HepG2 (cell line): ENCODE measurements at regions not wholly inside any gene's neighbourhood (a gene's known extent, or its start where the extent isn't known, plus 50 kb on each side); places are given as distances from the start of the nearest gene placed in this dataset.

ENCODE experiments used
- FOXA1 ChIP-seq, 2 experiments: fragments of 450-650 bp in 1 of 2; sonication (generic) in 1 of 2; formaldehyde crosslinking in 1 of 2; IDR thresholded peaks; 2 replicates each; pipeline versions ENCODE4 v1.4.0 to v1.6.1; 2016 to 2020; ENCODE audit warnings: missing genetic modification reagents in 1 of 2
- FOXP4 ChIP-seq: sonication (generic); formaldehyde crosslinking; IDR thresholded peaks from 2 replicates; pipeline ENCODE4 v1.4.0; 2020; ENCODE audit warnings: missing genetic modification reagents
- GABPA ChIP-seq, 2 experiments: IDR thresholded peaks; 2 replicates each; pipeline ENCODE4 v1.6.1; 2011 to 2016; ENCODE audit warnings: low read depth in 2 of 2, low read length in 1 of 2, missing biosample characterization in 1 of 2, missing genetic modification characterization in 1 of 2
- NCOA5 ChIP-seq: sonication (generic); formaldehyde crosslinking; IDR thresholded peaks from 2 replicates; pipeline ENCODE4 v1.4.0; 2020; ENCODE audit warnings: missing genetic modification reagents
- SMAD3 ChIP-seq: sonication (generic); formaldehyde crosslinking; IDR thresholded peaks from 2 replicates; pipeline ENCODE4 v1.4.0; 2020; ENCODE audit warnings: missing genetic modification reagents
- ZNF354B ChIP-seq: sonication (generic); formaldehyde crosslinking; IDR thresholded peaks from 2 replicates; pipeline ENCODE4 v1.8.0; 2022; ENCODE audit warnings: mild to moderate bottlenecking, missing genetic modification reagents

GRCh38 chr20:24227600-24227999 is 239.0 kb upstream of the GGTLC1 start:
- TF ChIP-seq NCOA5 (CRISPR knock-in tag) (no peak), FOXP4 (CRISPR knock-in tag) (no peak), GABPA (IDR thresholded peaks at IDR 0.05; ENCODE audit: low read depth, low read length) (no peak), GABPA (CRISPR knock-in tag; IDR thresholded peaks at IDR 0.05; ENCODE audit: low read depth) (no peak), FOXA1 (IDR thresholded peaks at IDR 0.05) (no peak), FOXA1 (CRISPR knock-in tag; IDR thresholded peaks at IDR 0.05) (no peak), ZNF354B (CRISPR knock-in tag) (no peak), SMAD3 (CRISPR knock-in tag) (no peak)
